ENCODE measurements at regions not wholly inside any gene's neighbourhood (a gene's known extent, or its start where the extent isn't known, plus 50 kb on each side); places are given as distances from the start of the nearest gene placed in this dataset.

DNA sequence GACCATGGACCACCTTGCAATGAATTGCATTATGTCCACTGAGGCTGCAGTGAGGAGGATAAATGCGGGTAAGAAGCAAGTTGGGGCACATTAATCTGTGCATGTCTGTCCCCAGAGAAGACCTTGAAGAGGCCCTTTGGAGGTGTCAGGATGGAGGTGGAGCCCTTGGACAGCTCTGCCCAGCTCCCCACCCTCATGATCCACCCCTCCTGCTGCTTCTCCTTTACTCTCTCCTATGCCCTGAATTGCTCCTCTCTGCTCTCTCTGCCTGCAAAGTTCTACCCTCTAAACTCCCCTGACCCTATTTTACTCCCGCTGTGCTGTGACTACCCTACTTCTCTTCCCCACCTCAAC, 292.4 kb upstream of the USP24 start:
- DNase-seq: no peak

GRCh38 chr1:55506740-55507577, 291.8 kb upstream of the USP24 start:
- no peak for DNase-seq

DNA sequence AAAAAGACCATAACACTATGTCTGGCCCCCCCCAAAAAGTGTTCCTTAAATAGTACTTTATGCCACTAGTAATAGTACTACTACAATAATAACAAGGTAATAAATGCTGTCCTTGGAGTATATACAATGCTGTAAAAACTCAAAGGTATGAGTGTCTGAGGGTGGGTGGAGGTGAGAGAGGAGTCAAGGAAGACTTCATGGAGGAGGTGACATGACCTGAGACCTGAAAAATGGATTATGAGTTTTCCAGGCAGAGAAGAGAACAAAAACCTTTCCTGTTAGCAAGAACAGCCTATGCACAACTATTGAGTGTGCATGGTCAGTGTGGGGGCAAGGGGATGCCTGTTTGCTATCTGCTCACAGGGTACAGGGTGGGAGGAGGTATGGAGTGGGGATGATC, 290.2 kb upstream of the USP24 start:
- no peak for DNase-seq

DNA sequence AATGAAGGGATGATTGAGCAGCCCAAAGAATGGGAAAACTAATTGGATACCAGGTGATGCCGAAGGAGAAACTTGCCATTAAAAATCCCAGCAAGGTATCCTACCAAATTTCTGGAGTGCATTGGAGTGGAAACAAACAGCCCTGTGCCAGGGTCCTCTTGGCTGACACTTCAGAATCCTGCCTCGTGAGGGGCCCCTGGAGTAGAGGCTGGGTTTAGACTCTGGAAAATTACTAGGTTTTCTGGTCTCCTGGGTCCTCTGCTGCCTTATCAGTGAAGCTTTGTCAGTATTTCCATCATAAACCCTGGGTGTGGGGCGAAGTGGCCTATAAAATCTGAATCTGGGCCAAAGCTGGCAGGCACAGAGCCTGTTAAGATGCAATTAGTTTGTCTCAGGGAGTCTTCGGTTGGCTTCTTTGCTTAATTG, 289.2 kb upstream of the USP24 start:
- DNase-seq: no peak

DNA sequence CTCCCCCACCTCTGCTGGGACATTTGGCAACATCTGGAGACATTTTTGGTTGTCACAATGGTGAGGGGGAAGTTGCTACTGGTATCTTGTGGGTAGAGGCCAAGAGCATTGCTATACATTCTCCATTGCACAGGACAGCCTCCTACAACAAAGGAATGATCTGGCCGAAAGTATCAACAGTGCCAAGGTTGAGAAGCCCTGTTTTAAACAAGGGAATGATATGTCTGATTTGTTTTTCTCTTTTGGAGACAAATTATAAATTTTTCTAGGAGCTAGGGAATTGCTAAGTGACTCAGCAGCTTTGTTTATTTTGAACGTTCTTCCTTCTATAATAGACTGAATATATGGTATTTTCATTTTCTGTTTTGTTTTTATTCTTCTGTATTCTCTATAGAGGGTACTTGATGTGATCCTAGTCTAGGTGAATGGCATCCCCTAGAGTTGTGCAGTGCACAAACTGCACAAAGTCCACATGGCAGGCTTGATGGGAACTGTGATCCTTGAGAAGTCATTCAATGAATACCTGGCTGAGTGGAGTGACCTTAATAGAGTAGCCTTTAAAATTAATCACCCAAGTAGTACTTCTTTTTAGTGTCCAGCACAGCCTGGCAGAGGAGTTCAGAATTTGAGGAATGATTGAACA, 288.6 kb upstream of the USP24 start:
- DNase-seq: no peak

DNA sequence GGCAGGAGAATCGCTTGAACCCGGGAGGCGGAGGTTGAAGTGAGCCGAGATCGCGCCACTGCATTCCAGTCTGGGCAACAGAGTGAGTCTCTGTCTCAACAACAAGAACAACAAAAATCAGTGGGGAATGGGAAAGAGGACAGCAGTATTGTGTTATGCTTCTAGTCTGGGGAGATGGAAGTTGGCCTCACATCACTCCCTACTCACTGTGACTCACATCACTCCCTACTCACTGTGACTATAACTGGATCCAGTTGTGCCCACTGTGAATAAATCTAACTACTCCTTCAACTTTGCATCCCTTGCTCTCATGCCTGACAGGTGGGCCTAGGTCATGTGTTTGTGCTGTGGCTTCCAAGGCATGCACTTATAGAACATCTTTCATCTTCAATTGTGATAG, 285.4 kb upstream of the USP24 start:
- DNase-seq: no peak

DNA sequence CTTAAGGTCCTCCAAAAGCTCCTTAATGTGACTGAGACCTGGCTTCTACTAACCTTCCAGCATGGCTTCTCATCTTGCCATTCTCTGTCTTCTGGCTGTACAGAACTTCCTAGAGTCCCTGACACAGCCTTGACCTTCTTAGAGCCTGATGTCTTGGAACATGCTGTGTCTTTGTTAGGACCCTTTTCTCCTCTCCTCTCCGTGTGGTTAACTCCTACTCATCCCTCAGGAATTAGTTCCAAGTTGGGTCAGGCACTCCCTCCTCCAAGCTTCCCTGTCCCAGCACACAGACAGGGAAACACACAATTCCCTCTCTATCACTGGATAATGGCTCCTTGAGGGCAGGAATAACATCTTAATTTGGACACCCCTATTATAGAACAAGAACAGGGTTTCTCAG, 275.4 kb upstream of the USP24 start:
- no peak for DNase-seq

GRCh38 chr1:55484173-55484572, 269.0 kb upstream of the USP24 start:
- DNase-seq: no peak

- no peak for DNase-seq
These were observed 268.4 kb upstream of the USP24 start for GRCh38 chr1:55483523-55483922.

DNA sequence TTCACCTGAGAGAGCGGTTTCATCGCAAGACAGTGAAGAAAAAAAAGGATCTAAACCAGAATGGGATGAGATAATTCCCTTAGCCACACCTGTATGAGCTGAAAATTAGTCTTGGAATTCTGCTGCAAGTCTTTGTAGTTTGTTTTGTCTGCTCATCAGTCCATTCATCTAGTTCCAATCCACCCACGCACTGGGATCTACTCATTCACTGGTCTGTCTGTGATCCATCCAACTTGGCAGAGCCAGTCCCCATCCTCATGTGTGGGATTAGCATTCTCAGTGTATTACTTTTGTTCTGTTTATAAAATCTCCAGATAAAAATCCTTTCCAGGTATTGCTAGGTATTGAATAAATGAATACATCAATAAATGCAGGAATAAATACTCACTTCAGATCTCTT, 266.5 kb upstream of the USP24 start:
- no peak for DNase-seq

- no peak for DNase-seq
These were observed 265.0 kb upstream of the USP24 start for GRCh38 chr1:55480029-55480795.

DNA sequence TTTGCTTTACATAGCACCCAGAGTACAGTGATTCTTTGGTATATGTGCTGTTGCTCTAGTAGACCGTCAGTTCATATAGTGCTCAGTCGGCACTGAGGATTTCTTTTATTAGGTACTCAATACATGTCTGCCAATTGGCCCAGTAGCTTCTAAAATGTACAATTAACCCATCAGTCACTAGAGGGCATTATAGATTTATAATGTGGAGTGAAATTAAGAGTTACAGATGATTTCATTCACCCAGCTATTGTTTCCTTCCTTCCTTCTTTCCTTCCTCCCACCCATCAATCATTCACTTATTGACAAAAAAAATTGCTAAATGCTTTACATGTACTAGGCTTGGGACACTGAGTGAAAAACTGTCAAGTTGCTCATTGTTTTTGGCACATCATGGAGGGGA, 263.6 kb upstream of the USP24 start:
- DNase-seq: no peak

GRCh38 chr1:55477953-55478352, 262.8 kb upstream of the USP24 start:
- no peak for DNase-seq

- no peak for DNase-seq
These were observed 261.4 kb upstream of the USP24 start for GRCh38 chr1:55476445-55477015.

DNA sequence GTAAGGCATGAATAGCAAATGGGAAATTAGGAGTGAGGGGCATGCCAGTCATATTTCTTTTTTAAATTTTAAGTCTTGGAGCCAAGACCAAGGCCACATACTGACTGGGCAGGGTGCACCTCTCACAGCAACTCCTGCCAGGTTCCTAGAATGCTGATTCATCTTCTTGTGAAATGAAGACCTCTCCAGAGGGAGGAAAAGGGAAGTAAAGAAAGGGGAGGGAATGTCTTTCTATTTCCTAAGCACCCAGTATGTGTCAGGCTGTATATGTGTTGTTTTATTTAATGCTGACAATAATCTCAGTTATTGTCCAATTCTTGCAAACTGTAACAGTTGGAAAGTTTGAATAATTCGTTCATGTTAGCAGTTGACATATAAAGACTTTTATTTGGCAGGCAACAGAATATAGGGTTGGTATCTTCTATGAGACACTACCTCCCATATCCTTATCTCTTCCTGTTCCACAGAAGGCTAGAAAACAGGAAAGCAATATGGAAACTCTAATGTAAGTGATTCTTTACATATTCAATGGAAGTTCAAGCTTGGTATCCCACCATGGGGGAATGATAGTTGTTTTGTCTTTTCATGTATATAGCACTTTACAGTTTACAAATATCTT, 259.1 kb upstream of the USP24 start:
- DNase-seq: no peak

DNA sequence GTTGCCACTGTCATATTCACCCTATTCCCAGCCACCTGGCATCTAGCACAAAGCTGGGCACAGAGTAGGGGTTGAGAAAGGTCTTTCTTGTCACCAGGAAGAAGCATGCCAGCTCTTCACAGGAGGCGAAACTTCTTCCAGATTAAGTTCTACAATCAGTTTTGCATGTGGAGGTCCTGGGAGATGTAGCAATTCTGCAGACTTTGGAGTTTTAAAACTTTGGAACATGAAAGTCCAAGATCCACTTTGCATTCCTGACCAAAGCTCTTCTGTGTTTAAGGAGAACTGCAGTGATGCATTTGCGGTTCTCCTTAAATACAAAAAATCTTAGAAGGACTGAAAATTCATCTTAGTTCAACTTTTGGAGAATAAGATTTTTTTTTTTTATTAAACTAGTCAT, 258.5 kb upstream of the USP24 start:
- no peak for DNase-seq

GRCh38 chr1:55472784-55473183, 257.6 kb upstream of the USP24 start:
- no peak for DNase-seq

- DNase-seq: no peak
These were observed 257.0 kb upstream of the USP24 start for GRCh38 chr1:55472115-55472514.

- no peak for DNase-seq
These were observed 253.1 kb upstream of the USP24 start for GRCh38 chr1:55468142-55468795.

GRCh38 chr1:55466921-55467320, 251.8 kb upstream of the USP24 start:
- DNase-seq: no peak

DNA sequence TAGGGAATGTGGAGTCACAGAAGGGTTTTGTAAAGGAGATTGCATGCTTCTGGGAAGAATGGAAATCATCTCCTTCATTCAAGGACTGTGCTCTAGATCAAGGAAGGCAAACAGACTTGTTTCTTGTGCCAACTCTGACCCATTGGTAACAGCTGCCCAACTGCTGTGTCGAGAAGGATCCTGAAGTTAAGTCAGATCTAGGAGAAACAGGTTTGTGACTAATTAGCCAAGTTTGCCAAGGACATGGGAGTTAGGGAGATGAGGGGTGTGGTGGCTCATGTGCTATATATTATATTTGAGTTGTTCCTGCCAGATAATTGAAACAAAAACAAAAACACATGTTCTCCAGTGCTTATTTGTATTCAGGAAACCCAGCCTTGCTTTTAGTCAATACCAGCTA, 251.2 kb upstream of the USP24 start:
- DNase-seq: no peak

- DNase-seq: no peak
These were observed 249.4 kb upstream of the USP24 start for GRCh38 chr1:55464550-55464949.

All from stimulated activated CD4-positive, alpha-beta T cell treated with anti-CD3 and anti-CD28 coated beads, Interleukin-4, amount 100 ng/mL, for 4 hours (primary cell).